Ascending aorta (tissue), 2 donors: ENCODE measurements at regions not wholly inside any gene's neighbourhood (a gene's known extent, or its start where the extent isn't known, plus 50 kb on each side); places are given as distances from the start of the nearest gene placed in this dataset.

Source experiments
- DNase-seq, 2 donors: peaks; one replicate each; pipeline ENCODE4 v3.0.0-alpha.2; 2019; ENCODE audit warnings: low spot score in 2 of 2
- H3K27ac ChIP-seq, 2 donors: fragments of 200-600 bp; sonication (generic); one replicate each; pipeline ENCODE4 v1.5.1; 2016 to 2017; ENCODE audit warnings: mild to moderate bottlenecking in 1 of 2
- H3K27me3 ChIP-seq: fragments of 200-600 bp; sonication (generic); one replicate; pipeline ENCODE4 v1.5.1; 2017
- H3K36me3 ChIP-seq, 2 donors: fragments of 200-600 bp; sonication (generic); one replicate each; pipeline ENCODE4 v1.5.1; 2016
- H3K4me1 ChIP-seq, 2 donors: fragments of 200-600 bp; sonication (generic); one replicate each; pipeline ENCODE4 v1.5.1; 2016 to 2017; ENCODE audit warnings: mild to moderate bottlenecking in 1 of 2
- H3K4me3 ChIP-seq, 2 donors: fragments of 200-600 bp; sonication (generic); one replicate each; pipeline ENCODE4 v1.5.1; 2016 to 2017; ENCODE audit warnings: mild to moderate bottlenecking in 1 of 2
- H3K9me3 ChIP-seq, 2 donors: fragments of 200-600 bp; sonication (generic); one replicate each; pipeline ENCODE4 v1.5.1; 2016
- intact Hi-C: fragments of 100-400 bp; cut with DNase I; formaldehyde crosslinking; loops from one replicate; pipeline ENCODE4 v1.15.1; 2023
- TF ChIP-seq, protein P1 (sequence below), 3 experiments: fragments of 200-600 bp in 2 of 3; fragments of 450-650 bp in 1 of 3; sonication (generic) in 2 of 3; IDR thresholded peaks; one replicate each; pipeline ENCODE4 v1.5.1; 2016 to 2019; ENCODE audit warnings: antibody characterized with exemption in 3 of 3, mild to moderate bottlenecking in 1 of 3, moderate library complexity in 1 of 3

DNA sequence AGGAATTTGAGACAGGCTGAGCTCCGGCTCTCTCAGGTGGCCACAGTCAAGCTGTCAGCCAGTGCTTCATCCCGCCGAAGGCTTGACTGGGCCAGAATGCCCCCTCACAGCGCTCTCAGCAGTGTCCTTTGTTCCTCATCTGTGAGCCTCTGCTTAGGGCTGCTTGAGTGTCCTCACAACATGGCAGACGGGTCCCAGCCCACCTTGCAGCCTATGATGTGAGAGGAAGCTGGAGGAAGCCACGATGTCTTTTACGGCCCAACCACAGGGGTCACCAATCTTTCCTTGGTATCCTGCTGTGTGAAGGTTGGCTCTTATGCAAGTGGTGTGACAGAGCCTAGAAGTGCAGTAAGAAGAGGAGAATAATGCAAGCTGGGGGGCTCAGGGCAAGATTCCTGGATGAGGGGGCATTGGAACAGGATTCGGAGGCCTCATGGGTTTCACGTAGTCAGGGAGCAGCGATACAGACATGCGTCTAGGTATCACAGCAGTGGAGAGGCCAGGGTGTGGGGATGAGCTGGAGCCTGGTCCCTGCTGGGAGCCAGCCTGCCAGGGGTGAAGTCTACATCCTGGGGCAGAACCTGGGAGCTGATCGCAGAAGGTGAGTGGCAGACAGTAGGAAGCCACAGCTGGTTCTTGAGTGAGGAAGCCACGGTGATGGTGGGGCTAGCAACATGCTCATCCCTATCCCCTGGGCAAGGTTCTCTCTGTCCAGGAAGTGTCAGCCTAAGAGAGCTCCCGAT, 234.1 kb downstream of the GLI2 start:
- no peaks in the 10 kb centered on the region for H3K4me1 ChIP-seq
- H3K27me3 ChIP-seq, result no peaks in the 10 kb centered on the region
- no peak overlapping the region for H3K27ac ChIP-seq
- TF ChIP-seq, protein P1, sequence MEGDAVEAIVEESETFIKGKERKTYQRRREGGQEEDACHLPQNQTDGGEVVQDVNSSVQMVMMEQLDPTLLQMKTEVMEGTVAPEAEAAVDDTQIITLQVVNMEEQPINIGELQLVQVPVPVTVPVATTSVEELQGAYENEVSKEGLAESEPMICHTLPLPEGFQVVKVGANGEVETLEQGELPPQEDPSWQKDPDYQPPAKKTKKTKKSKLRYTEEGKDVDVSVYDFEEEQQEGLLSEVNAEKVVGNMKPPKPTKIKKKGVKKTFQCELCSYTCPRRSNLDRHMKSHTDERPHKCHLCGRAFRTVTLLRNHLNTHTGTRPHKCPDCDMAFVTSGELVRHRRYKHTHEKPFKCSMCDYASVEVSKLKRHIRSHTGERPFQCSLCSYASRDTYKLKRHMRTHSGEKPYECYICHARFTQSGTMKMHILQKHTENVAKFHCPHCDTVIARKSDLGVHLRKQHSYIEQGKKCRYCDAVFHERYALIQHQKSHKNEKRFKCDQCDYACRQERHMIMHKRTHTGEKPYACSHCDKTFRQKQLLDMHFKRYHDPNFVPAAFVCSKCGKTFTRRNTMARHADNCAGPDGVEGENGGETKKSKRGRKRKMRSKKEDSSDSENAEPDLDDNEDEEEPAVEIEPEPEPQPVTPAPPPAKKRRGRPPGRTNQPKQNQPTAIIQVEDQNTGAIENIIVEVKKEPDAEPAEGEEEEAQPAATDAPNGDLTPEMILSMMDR (IDR thresholded peaks at IDR 0.05), result no peak
- no peak for DNase-seq
- peaks cover 17 to 37% of the 10 kb centered on the region in 2 donors for H3K36me3 ChIP-seq
- no peak overlapping the region for H3K4me3 ChIP-seq
- no peaks in the 10 kb centered on the region for H3K9me3 ChIP-seq
- intact Hi-C loops, result no loop called here

DNA sequence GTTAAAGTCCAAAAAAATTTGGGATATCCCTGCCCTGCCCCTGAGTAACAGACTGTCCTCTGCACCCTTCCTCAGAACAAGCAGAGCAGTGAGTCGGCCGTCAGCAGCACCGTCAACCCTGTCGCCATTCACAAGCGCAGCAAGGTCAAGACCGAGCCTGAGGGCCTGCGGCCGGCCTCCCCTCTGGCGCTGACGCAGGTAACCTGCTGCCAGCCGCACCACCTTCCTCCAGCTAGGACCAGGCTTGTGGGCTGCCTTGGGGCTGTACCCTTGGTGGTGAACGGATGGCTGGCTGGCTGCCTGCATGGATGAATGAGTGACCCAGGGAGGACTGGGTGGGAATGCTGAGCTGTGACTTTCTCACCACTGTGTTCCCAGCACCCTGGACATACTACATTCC, 236.2 kb downstream of the GLI2 start:
- Histone ChIP-seq H3K4me3 (no peak overlapping the region), H3K27me3 (no peaks in the 10 kb centered on the region), H3K36me3 (peaks cover 20 to 55% of the 10 kb centered on the region in 2 donors), H3K4me1 (no peaks in the 10 kb centered on the region), H3K9me3 (no peaks in the 10 kb centered on the region), H3K27ac (no peak overlapping the region)
- intact Hi-C loops, result no loop called here
- TF ChIP-seq, protein P1 (IDR thresholded peaks at IDR 0.05), result no peak
- DNase-seq, result no peak

DNA sequence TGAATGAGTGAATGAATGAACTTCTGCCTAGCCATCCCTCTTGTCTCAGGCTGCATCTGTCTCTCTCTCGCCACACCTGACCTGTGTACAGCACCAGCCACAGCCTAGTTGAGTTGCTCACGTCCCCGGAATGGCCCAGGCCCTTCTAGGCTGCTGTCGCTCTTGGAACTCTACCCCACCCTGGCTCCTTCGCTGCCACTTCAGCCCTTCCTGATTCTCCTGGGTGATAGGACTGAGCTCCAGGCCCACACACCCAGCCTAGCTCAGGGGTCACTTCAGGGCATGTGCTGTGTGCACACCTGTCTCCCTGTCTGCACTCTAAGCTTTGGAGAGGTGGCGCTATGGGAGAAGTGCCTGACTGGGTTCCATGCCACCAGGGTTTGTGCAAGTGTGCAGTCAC, 236.6 kb downstream of the GLI2 start:
- H3K4me3 ChIP-seq, result no peak overlapping the region
- peaks cover 20 to 57% of the 10 kb centered on the region in 2 donors for H3K36me3 ChIP-seq
- intact Hi-C loops, result no loop called here
- DNase-seq, result no peak
- H3K9me3 ChIP-seq, result no peaks in the 10 kb centered on the region
- H3K27me3 ChIP-seq, result no peaks in the 10 kb centered on the region
- no peak overlapping the region for H3K27ac ChIP-seq
- no peaks in the 10 kb centered on the region for H3K4me1 ChIP-seq
- TF ChIP-seq, protein P1 (IDR thresholded peaks at IDR 0.05), result no peak

DNA sequence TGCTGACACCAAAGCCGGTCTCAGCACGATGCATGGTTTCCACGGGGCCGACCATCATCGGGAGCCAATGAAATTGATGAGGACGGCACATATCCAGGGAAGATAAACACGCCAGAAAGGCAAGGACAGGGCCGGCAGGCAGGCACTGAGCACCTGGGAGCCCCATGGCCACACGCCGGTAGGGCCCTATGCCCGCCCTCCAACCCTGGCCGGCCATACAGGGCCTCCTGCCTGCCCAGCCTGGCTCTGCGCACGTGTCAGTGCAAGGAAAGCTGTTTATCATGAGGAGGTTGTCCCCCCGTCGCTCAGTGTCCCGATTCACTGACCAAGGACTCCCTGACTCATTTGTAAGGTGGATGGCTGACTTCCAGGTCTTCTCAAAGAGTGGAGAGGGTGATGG, 237.5 kb downstream of the GLI2 start:
- Histone ChIP-seq H3K27ac (no peak overlapping the region), H3K9me3 (no peaks in the 10 kb centered on the region), H3K36me3 (peaks cover 20 to 64% of the 10 kb centered on the region in 2 donors), H3K27me3 (no peaks in the 10 kb centered on the region), H3K4me3 (no peak overlapping the region), H3K4me1 (no peaks in the 10 kb centered on the region)
- intact Hi-C loops, result no loop called here
- DNase-seq, result no peak
- TF ChIP-seq, protein P1 (IDR thresholded peaks at IDR 0.05), result no peak

DNA sequence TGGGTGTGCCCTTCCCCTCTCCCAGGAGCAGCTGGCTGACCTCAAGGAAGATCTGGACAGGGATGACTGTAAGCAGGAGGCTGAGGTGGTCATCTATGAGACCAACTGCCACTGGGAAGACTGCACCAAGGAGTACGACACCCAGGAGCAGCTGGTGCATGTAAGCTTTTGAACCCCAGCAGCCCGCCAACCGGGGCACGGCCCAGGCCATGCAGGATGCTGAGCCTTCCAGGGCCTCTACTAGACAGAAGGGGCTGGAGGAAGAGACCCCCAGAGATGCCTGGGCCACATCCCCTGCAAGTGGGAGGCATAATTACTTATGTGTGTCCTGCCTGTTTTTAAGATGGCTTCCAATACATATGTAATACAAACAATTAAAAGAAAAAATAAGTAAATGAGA, 239.3 kb downstream of the GLI2 start:
- no peak for DNase-seq
- Histone ChIP-seq H3K9me3 (no peaks in the 10 kb centered on the region), H3K27ac (no peak overlapping the region), H3K4me1 (no peaks in the 10 kb centered on the region), H3K27me3 (no peaks in the 10 kb centered on the region), H3K4me3 (no peak overlapping the region), H3K36me3 (peaks cover 17 to 68% of the 10 kb centered on the region in 2 donors)
- intact Hi-C loops, result no loop called here
- TF ChIP-seq, protein P1 (IDR thresholded peaks at IDR 0.05), result no peak
